WI38 (cell line): ENCODE measurements at regions not wholly inside any gene's neighbourhood (a gene's known extent, or its start where the extent isn't known, plus 50 kb on each side); places are given as distances from the start of the nearest gene placed in this dataset.
"Not testable (repeated sequence)": the region's sequence is repeated elsewhere in the genome, so short reads cannot be mapped to it uniquely, and the experiment has no call there.

ENCODE experiments used
- H3K4me3 ChIP-seq: 2 replicates; pipeline ENCODE4 v1.5.1; 2011; ENCODE audit warnings: low read depth, mild to moderate bottlenecking, control low read depth, low read length
- TF ChIP-seq, protein P1 (sequence below): IDR thresholded peaks from 2 replicates; pipeline ENCODE4 v1.5.1; 2012; ENCODE audit warnings: low read depth, mild to moderate bottlenecking, control low read depth, low read length

DNA sequence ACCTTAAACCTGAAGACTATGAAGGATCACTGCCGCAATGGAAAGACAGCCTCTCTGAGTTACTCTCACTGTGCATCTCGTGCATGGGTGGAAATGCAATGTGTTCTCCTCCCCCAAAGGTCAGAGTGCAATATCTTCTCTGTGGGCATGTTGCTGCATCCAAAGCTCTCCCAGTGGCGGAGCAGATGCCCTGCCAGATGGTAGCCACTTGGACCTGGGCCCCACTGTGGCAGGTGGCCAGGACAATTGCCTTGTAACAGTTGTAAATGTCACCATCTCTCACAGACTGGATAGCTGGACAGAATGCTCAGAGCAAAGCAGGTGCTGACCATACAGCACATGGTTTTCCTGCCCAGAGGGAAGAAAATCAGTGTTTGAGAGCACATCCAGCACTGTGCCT lies 542.0 kb downstream of the FAM181B start:
- TF ChIP-seq, protein P1, sequence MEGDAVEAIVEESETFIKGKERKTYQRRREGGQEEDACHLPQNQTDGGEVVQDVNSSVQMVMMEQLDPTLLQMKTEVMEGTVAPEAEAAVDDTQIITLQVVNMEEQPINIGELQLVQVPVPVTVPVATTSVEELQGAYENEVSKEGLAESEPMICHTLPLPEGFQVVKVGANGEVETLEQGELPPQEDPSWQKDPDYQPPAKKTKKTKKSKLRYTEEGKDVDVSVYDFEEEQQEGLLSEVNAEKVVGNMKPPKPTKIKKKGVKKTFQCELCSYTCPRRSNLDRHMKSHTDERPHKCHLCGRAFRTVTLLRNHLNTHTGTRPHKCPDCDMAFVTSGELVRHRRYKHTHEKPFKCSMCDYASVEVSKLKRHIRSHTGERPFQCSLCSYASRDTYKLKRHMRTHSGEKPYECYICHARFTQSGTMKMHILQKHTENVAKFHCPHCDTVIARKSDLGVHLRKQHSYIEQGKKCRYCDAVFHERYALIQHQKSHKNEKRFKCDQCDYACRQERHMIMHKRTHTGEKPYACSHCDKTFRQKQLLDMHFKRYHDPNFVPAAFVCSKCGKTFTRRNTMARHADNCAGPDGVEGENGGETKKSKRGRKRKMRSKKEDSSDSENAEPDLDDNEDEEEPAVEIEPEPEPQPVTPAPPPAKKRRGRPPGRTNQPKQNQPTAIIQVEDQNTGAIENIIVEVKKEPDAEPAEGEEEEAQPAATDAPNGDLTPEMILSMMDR: no peak
- no peak overlapping the region for H3K4me3 ChIP-seq

DNA sequence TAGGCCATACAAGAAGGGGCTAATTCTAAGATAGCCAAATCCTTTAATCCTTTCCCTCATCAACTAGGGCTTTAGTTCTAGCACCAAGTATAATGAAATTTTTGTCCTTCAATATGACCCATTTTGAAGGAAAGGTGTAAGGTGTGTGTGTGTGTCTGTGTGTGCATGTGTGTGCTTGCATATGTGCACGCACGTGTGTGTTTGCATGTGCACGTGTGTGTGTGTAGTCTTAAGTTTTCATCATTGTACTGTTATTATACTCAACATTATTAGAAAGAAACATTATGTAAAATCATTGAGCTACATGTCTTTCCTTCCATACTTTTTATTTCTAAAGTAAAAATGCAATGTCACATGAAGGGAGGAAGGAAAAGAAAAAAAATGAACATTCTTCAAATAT lies 547.7 kb downstream of the FAM181B start:
- H3K4me3 ChIP-seq: no peak overlapping the region

DNA sequence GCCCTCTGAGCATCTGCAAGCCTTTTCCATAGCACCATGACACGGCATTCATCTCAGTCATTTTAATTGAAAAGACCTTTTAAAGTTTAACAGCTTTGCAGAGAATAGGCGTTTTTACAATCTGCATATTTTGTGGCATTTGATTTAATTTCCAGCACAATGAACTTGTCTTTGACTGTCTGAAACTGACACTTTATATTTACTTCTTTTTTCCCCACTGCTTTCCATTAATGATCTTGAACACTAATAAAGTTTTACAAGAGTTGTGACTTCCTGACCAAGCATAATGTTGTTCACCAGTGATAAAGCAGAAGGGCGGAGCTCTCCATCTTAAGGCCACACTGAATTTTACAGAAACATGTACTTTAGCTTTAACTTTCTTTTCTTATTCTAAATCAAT lies 548.7 kb downstream of the FAM181B start:
- H3K4me3 ChIP-seq: no peak overlapping the region
- TF ChIP-seq, protein P1: no peak

More for the DNA sequence above, 547.7 kb downstream of the FAM181B start:
- TF ChIP-seq, protein P1: no peak

DNA sequence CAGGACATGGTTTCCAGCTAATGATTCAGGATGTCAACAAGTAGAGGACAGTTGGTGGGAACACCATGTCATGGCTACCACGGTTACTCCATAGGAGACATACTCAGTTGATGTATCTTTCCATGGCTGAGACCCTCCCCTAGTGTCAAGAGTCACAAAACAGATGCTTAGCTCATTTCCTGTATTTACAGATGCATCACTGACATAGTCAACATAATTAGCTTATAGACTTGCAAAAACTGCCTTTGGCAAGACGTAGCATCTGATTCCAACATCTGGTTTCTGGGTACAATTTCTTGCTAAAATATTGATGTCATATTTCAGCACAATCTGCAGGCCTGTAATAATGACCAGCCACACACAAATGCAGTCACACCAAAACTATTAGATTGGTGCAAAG lies 550.3 kb downstream of the FAM181B start:
- TF ChIP-seq, protein P1: no peak

DNA sequence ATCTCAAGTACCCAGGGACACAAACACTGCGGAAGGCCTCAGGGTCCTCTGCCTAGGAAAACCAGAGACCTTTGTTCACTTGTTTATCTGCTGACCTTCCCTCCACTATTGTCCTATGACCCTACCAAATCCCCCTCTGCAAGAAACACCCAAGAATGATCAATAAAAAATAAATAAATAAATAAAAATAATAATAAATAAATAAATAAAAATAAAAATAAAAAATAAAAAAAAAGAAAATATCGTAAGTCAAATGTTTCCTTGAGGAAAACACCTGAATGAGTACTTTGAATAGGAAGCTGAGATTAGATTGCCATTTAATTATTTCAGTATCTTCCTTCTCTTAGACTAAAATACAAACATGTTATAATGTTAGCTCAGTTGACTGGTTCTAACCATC lies 551.0 kb downstream of the FAM181B start:
- not testable (repeated sequence) for H3K4me3 ChIP-seq

More for the DNA sequence above, 550.3 kb downstream of the FAM181B start:
- no peak overlapping the region for H3K4me3 ChIP-seq

DNA sequence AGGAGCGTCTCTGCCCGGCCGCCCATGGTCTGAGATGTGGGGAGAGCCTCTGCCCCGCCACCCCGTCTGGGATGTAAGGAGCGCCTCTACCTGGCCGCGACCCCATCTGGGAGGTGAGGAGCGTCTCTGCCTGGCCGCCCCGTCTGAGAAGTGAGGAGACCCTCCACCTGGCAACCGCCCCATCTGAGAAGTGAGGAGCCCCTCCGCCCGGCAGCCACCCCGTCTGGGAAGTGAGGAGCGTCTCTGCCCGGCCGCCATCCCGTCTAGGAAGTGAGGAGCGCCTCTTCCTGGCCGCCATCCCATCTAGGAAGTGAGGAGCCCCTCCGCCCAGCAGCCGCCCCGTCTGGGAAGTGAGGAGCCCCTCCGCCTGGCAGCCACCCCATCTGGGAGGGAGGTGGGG lies 551.9 kb downstream of the FAM181B start:
- H3K4me3 ChIP-seq: not testable (repeated sequence)

DNA sequence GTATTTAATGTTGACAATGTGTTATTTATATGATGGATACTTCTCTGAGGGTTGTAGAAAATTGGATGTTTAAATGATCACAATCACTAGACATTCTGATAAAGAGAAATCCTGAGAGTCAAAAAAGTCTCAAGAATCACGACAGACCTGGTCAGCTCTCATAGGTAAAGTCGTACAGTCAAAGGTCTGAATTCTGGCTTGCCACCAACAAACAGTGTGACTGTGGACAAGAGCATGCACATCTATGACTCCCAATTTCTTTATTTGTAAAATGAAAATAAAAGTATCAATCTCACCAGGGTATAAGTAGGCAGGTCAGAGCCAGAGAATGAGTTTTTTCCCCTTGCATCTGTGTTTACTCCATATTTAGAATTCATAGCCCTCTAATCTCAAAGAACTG lies 556.7 kb downstream of the FAM181B start:
- H3K4me3 ChIP-seq: no peak overlapping the region
- TF ChIP-seq, protein P1: no peak

DNA sequence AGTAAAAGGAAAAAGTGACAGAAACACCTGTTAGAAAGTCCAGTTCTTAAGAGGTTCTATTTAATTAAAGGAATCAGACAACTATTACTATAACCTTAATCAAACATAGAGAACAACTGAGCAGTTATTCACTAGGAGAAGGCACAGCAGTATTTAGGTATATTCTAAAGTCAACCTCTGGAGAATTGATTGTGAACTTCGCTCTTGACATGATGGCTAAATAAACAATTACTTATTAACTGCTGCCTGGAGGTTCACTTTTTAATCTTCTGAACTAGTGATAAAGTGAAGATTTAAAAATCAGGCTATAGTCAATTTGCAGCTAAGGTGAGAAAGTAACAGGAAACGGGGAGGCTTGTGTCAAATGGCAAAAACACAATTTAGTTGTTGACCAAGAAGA lies 557.3 kb downstream of the FAM181B start:
- TF ChIP-seq, protein P1: no peak
- H3K4me3 ChIP-seq: no peak overlapping the region
